Gastroesophageal sphincter (tissue), 3 donors: ENCODE measurements at regions not wholly inside any gene's neighbourhood (a gene's known extent, or its start where the extent isn't known, plus 50 kb on each side); places are given as distances from the start of the nearest gene placed in this dataset.

ENCODE experiments used
- CTCF ChIP-seq, 4 experiments: fragments of 200-600 bp in 2 of 4; fragments of 450-650 bp in 2 of 4; sonication (generic) in 1 of 4; IDR thresholded peaks; one replicate each; pipeline ENCODE4 v1.5.1; 2017 to 2019; ENCODE audit warnings: antibody characterized with exemption in 4 of 4, mild to moderate bottlenecking in 2 of 4, moderate library complexity in 2 of 4
- EP300 ChIP-seq: sonication (generic); formaldehyde crosslinking; IDR thresholded peaks from one replicate; pipeline ENCODE4 v1.6.1; 2017; ENCODE audit warnings: antibody characterized with exemption, mild to moderate bottlenecking
- POLR2A ChIP-seq, 2 donors: fragments of 450-650 bp; IDR thresholded peaks; one replicate each; pipeline ENCODE4 v1.6.1; 2017; ENCODE audit warnings: antibody characterized with exemption in 2 of 2, mild to moderate bottlenecking in 2 of 2, moderate library complexity in 1 of 2
- POLR2AphosphoS5 ChIP-seq: sonication (generic); formaldehyde crosslinking; IDR thresholded peaks from one replicate; pipeline ENCODE4 v1.6.1; 2017; ENCODE audit warnings: antibody characterized with exemption

GRCh38 chr2:240310645-240311044 lies 124.8 kb upstream of the GPC1 start:
- TF ChIP-seq CTCF (IDR thresholded peaks at IDR 0.05) (no peak), POLR2A (IDR thresholded peaks at IDR 0.05) (no peak), EP300 (no peak), POLR2AphosphoS5 (no peak)
